B cell (primary cell): ENCODE measurements at regions not wholly inside any gene's neighbourhood (a gene's known extent, or its start where the extent isn't known, plus 50 kb on each side); places are given as distances from the start of the nearest gene placed in this dataset.
"Not testable (repeated sequence)": the region's sequence is repeated elsewhere in the genome, so short reads cannot be mapped to it uniquely, and the experiment has no call there.

Source experiments
- ATAC-seq: fragments of 200-7000 bp; cut with Tn5 transposase; one replicate; pipeline ENCODE4 v1.10.0; 2021; ENCODE audit warnings: low read depth, mild to moderate bottlenecking, moderate number of reproducible peaks, moderate library complexity
- CTCF ChIA-PET: fragments of 350-600 bp; sonication (Branson Sonifier 250); formaldehyde crosslinking; loops from one replicate; lab custom pipeline; 2021; ENCODE audit warnings: antibody characterized with exemption, inconsistent platforms; lab: Charles Lee
- POLR2A ChIA-PET: fragments of 350-600 bp; sonication (Branson Sonifier 250); formaldehyde crosslinking; loops from one replicate; lab custom pipeline; 2021; ENCODE audit warnings: antibody characterized with exemption; lab: Charles Lee
- DNase-seq: peaks from one replicate; pipeline ENCODE4 v3.0.0; 2013
- H2AFZ ChIP-seq: 2 replicates; pipeline ENCODE4 v1.6.1; 2012; ENCODE audit warnings: mild to moderate bottlenecking, low read depth, low read length; ENCODE audit not compliant: insufficient read depth, poor library complexity, severe bottlenecking
- H3K27ac ChIP-seq, 2 donors: 1 replicate in 1 of 2; 2 replicates in 1 of 2; pipeline ENCODE4 v1.5.1; 2012 to 2013; ENCODE audit warnings: low read length in 2 of 2, mild to moderate bottlenecking in 2 of 2, moderate library complexity in 1 of 2
- H3K27me3 ChIP-seq, 4 experiments: fragments of 200-600 bp in 1 of 4; sonication (generic) in 1 of 4; replicated peaks in 1 of 4; 1 replicate in 2 of 4; 2 replicates in 2 of 4; pipeline versions ENCODE4 v1.6.1 to v1.7.0; 2013 to 2016; ENCODE audit warnings: low read length in 3 of 4, mild to moderate bottlenecking in 2 of 4, mixed read lengths in 1 of 4, moderate library complexity in 1 of 4; ENCODE audit not compliant: insufficient read depth in 4 of 4, control insufficient read depth in 3 of 4; ENCODE audit errors: control extremely low read depth in 1 of 4
- H3K36me3 ChIP-seq, 2 experiments: replicated peaks in 1 of 2; 1 replicate in 1 of 2; 2 replicates in 1 of 2; pipeline versions ENCODE4 v1.6.1 to v1.7.1; 2013; ENCODE audit warnings: low read length in 1 of 2; ENCODE audit not compliant: insufficient read depth in 2 of 2, control insufficient read depth in 1 of 2; ENCODE audit errors: control extremely low read depth in 1 of 2, extremely low read depth in 1 of 2
- H3K4me1 ChIP-seq, 2 donors: fragments of 200-600 bp in 1 of 2; sonication (generic) in 1 of 2; 1 replicate in 1 of 2; 2 replicates in 1 of 2; pipeline versions ENCODE4 v1.5.1 to v1.6.1; 2013 to 2017; ENCODE audit warnings: low read length in 2 of 2; ENCODE audit not compliant: control insufficient read depth in 2 of 2, insufficient read depth in 2 of 2
- H3K4me2 ChIP-seq: replicated peaks from 2 replicates; pipeline ENCODE3; 2012; ENCODE audit warnings: mild to moderate bottlenecking, low read depth, low read length; ENCODE audit not compliant: poor library complexity, severe bottlenecking
- H3K4me3 ChIP-seq, 5 experiments: fragments of 200-600 bp in 1 of 5; sonication (generic) in 1 of 5; 1 replicate in 3 of 5; 2 replicates in 2 of 5; pipeline versions ENCODE4 v1.5.1 to v1.7.0; 2011 to 2016; ENCODE audit warnings: low read length in 4 of 5, mild to moderate bottlenecking in 4 of 5, low read depth in 2 of 5, control low read depth in 1 of 5, moderate library complexity in 1 of 5; ENCODE audit not compliant: insufficient read depth in 1 of 5; ENCODE audit errors: control extremely low read depth in 1 of 5, extremely low read depth in 1 of 5
- H3K79me2 ChIP-seq: fragments of 200-600 bp; sonication (generic); one replicate; pipeline ENCODE4 v1.6.0; 2016; ENCODE audit warnings: low read length; ENCODE audit not compliant: control insufficient read depth, insufficient read depth
- H3K9ac ChIP-seq: fragments of 200-600 bp; sonication (generic); 2 replicates; pipeline ENCODE4 v1.6.1; 2017; ENCODE audit warnings: mild to moderate bottlenecking, low read length, moderate library complexity
- H3K9me3 ChIP-seq, 3 donors: one replicate each; pipeline versions ENCODE4 v1.6.1 to v1.7.1; 2013; ENCODE audit warnings: low read length in 2 of 3; ENCODE audit not compliant: control insufficient read depth in 2 of 3, insufficient read depth in 1 of 3; ENCODE audit errors: control extremely low read depth in 1 of 3
- H4K20me1 ChIP-seq: 2 replicates; pipeline ENCODE4 v1.6.0; 2012; ENCODE audit warnings: mild to moderate bottlenecking, low read length; ENCODE audit not compliant: insufficient read depth, control insufficient read depth, poor library complexity, severe bottlenecking
- H3K27ac Mint-ChIP-seq: one replicate; pipeline ENCODE4 v1.8.0; 2021; ENCODE audit warnings: mixed read lengths
- H3K27me3 Mint-ChIP-seq: one replicate; pipeline ENCODE4 v1.8.0; 2021; ENCODE audit warnings: mixed read lengths
- H3K4me1 Mint-ChIP-seq: one replicate; pipeline ENCODE4 v1.8.0; 2021; ENCODE audit warnings: mixed read lengths
- H3K4me3 Mint-ChIP-seq: one replicate; pipeline ENCODE4 v1.8.0; 2021; ENCODE audit warnings: mixed read lengths
- H3K9me3 Mint-ChIP-seq: one replicate; pipeline ENCODE4 v1.8.0; 2022; ENCODE audit warnings: mixed read lengths; ENCODE audit not compliant: insufficient read depth
- EZH2 ChIP-seq: IDR thresholded peaks from 2 replicates; pipeline ENCODE4 v1.6.1; 2012; ENCODE audit warnings: borderline replicate concordance, low read depth, mild to moderate bottlenecking, moderate library complexity, low read length; ENCODE audit not compliant: insufficient read depth, poor library complexity, severe bottlenecking
- WGBS: methylation state at CpG from one replicate; pipeline ENCODE4 v1.1.5; 2013; ENCODE audit warnings: missing lambda C conversion rate; ENCODE audit not compliant: insufficient coverage; 5-methylcytosine and 5-hydroxymethylcytosine counted together
- intact Hi-C: fragments of 100-400 bp; cut with micrococcal nuclease; formaldehyde crosslinking; loops from one replicate; pipeline ENCODE4 v1.10.0; 2022
- TF ChIP-seq, protein P1 (sequence below): fragments of 200-600 bp; IDR thresholded peaks from one replicate; pipeline ENCODE4 v1.8.0; 2022; ENCODE audit warnings: antibody characterized with exemption, mild to moderate bottlenecking

DNA sequence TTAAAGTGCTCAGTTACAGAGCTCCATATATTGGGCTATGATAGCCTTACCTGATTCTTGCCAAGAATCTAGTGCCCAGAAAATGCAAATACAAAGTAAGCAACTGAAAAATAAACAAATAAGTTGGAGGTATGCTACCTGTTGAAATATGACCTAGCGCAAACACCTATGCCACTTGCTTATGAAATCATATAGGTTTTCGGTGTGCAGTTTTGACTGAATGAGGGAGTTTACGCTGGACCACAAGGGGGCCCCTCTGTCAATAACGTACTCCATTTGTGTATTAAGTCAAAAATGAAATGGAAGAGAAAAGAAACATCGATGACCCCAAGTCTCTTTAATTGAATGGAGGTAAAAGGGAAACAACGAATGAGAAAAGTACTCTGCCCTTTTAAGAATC lies 84.9 kb upstream of the TRIM77 start:
- ATAC-seq, result no peak
- no peaks in the 10 kb centered on the region for H3K79me2 ChIP-seq
- 100% methylated on average over 3 of the region's 6 CpGs for WGBS
- ChIA-PET POLR2A (no interaction called here), CTCF (no interaction called here)
- H3K4me2 ChIP-seq, result no peak overlapping the region
- no peaks in the 10 kb centered on the region for H3K9me3 Mint-ChIP-seq
- DNase-seq, result no peak
- H3K4me3 ChIP-seq, result no peak overlapping the region
- no peaks in the 10 kb centered on the region for H3K27me3 Mint-ChIP-seq
- H3K4me1 Mint-ChIP-seq, result no peaks in the 10 kb centered on the region
- no peak overlapping the region for H3K4me3 Mint-ChIP-seq
- TF ChIP-seq EZH2, result no peak
- TF ChIP-seq, protein P1, sequence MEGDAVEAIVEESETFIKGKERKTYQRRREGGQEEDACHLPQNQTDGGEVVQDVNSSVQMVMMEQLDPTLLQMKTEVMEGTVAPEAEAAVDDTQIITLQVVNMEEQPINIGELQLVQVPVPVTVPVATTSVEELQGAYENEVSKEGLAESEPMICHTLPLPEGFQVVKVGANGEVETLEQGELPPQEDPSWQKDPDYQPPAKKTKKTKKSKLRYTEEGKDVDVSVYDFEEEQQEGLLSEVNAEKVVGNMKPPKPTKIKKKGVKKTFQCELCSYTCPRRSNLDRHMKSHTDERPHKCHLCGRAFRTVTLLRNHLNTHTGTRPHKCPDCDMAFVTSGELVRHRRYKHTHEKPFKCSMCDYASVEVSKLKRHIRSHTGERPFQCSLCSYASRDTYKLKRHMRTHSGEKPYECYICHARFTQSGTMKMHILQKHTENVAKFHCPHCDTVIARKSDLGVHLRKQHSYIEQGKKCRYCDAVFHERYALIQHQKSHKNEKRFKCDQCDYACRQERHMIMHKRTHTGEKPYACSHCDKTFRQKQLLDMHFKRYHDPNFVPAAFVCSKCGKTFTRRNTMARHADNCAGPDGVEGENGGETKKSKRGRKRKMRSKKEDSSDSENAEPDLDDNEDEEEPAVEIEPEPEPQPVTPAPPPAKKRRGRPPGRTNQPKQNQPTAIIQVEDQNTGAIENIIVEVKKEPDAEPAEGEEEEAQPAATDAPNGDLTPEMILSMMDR, result no peak
- H3K9me3 ChIP-seq, result no peaks in the 10 kb centered on the region
- no peak overlapping the region for H2AFZ ChIP-seq
- no peaks in the 10 kb centered on the region for H3K27me3 ChIP-seq
- no peak overlapping the region for H3K27ac ChIP-seq
- H3K36me3 ChIP-seq, result no peaks in the 10 kb centered on the region
- no peaks in the 10 kb centered on the region for H3K4me1 ChIP-seq
- H4K20me1 ChIP-seq, result no peaks in the 10 kb centered on the region
- intact Hi-C loops, result no loop called here
- H3K9ac ChIP-seq, result no peak overlapping the region
- H3K27ac Mint-ChIP-seq, result no peak overlapping the region

DNA sequence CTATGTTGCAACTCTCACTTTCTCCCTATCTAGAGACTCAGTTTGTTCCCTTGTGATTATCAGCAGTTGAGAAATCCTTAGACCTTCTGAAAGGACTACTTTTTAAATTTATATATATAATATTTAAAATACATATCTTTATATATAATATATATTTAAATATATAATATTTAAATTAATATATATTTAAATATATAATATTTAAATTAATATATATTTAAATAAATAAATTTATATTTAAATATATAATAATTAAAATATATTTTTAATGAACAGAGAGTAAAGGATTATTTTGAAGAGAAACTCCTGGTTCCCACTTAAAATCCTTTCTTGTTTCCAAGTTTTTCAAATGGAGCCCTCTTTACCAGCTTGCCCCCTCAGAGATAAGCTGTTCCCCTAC lies 83.7 kb upstream of the TRIM77 start:
- no peak overlapping the region for H3K9ac ChIP-seq
- DNase-seq, result no peak

DNA sequence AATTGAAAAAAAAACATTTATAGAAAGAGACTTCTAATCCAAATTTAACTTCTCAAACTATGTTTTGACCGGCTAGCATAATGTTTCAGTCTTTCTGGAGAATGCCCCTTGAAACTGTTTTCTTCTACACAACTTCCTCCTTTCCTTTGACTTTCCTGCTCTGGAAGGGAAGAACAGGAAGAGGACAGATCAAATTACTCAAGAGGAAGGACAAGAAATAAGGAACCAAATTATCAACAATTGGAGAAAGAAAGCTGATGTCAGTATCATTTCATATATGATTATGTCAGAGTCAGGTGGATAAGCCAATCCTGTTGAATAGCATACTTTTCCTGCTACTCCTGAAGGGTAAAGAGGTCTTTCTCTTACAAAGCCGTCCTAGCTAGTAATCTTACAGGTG lies 83.2 kb upstream of the TRIM77 start:
- H3K27ac Mint-ChIP-seq, H3K27me3 Mint-ChIP-seq, H3K9ac ChIP-seq, H3K4me2 ChIP-seq, H3K4me1 Mint-ChIP-seq, H3K27me3 ChIP-seq, H3K27ac ChIP-seq, H3K4me3 Mint-ChIP-seq, H4K20me1 ChIP-seq, H3K4me3 ChIP-seq, POLR2A ChIA-PET, H3K4me1 ChIP-seq, H3K9me3 ChIP-seq, H2AFZ ChIP-seq, intact Hi-C loops, CTCF ChIA-PET, ATAC-seq, H3K36me3 ChIP-seq, H3K9me3 Mint-ChIP-seq, DNase-seq, H3K79me2 ChIP-seq: not testable (repeated sequence)
- WGBS, result no CpG with 5 or more reads among the region's 2 CpGs

More for the DNA sequence above, 83.7 kb upstream of the TRIM77 start:
- no peak overlapping the region for H3K27ac Mint-ChIP-seq
- Histone ChIP-seq H3K79me2 (no peaks in the 10 kb centered on the region), H3K4me2 (no peak overlapping the region), H3K4me1 (no peaks in the 10 kb centered on the region), H3K9me3 (no peaks in the 10 kb centered on the region), H4K20me1 (no peaks in the 10 kb centered on the region), H3K27ac (no peak overlapping the region), H2AFZ (no peak overlapping the region), H3K36me3 (no peaks in the 10 kb centered on the region), H3K27me3 (no peaks in the 10 kb centered on the region), H3K4me3 (no peak overlapping the region)
- no peak overlapping the region for H3K4me3 Mint-ChIP-seq
- CTCF ChIA-PET, result no interaction called here
- no peaks in the 10 kb centered on the region for H3K4me1 Mint-ChIP-seq
- H3K9me3 Mint-ChIP-seq, result no peaks in the 10 kb centered on the region
- ATAC-seq, result no peak
- H3K27me3 Mint-ChIP-seq, result no peaks in the 10 kb centered on the region
- intact Hi-C loops, result no loop called here
- POLR2A ChIA-PET, result no interaction called here
- no peak for TF ChIP-seq EZH2
- TF ChIP-seq, protein P1, result no peak
